ENCODE measurements at regions not wholly inside any gene's neighbourhood (a gene's known extent, or its start where the extent isn't known, plus 50 kb on each side); places are given as distances from the start of the nearest gene placed in this dataset.

- 82 to 91% methylated on average over 1 of the region's 1 CpG for WGBS, 2 donors
- no peak overlapping the region for H3K27ac ChIP-seq
- peaks cover 0 to 7% (median 6%) of the 10 kb centered on the region in 4 donors for H3K9me3 ChIP-seq
- no peak overlapping the region for H3K4me3 ChIP-seq
- H3K27me3 ChIP-seq = no peaks in the 10 kb centered on the region
- ATAC-seq (ENCODE audit: low FRiP score in 2 of 2) = no peak
- H3K36me3 ChIP-seq = no peaks in the 10 kb centered on the region
- no peak for TF ChIP-seq EP300 (IDR thresholded peaks at IDR 0.05)
- TF ChIP-seq, protein P1, sequence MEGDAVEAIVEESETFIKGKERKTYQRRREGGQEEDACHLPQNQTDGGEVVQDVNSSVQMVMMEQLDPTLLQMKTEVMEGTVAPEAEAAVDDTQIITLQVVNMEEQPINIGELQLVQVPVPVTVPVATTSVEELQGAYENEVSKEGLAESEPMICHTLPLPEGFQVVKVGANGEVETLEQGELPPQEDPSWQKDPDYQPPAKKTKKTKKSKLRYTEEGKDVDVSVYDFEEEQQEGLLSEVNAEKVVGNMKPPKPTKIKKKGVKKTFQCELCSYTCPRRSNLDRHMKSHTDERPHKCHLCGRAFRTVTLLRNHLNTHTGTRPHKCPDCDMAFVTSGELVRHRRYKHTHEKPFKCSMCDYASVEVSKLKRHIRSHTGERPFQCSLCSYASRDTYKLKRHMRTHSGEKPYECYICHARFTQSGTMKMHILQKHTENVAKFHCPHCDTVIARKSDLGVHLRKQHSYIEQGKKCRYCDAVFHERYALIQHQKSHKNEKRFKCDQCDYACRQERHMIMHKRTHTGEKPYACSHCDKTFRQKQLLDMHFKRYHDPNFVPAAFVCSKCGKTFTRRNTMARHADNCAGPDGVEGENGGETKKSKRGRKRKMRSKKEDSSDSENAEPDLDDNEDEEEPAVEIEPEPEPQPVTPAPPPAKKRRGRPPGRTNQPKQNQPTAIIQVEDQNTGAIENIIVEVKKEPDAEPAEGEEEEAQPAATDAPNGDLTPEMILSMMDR (IDR thresholded peaks at IDR 0.05) = no peak
- H3K4me1 ChIP-seq = no peaks in the 10 kb centered on the region
- no peak for DNase-seq
Observed at GRCh38 chr1:166221316-166221715, 54.5 kb upstream of the FAM78B start.

- TF ChIP-seq EP300 (IDR thresholded peaks at IDR 0.05) (no peak), POLR2A (IDR thresholded peaks at IDR 0.05) (no peak)
- Histone ChIP-seq H3K4me1 (no peaks in the 10 kb centered on the region), H3K27ac (no peak overlapping the region), H3K36me3 (no peaks in the 10 kb centered on the region), H3K4me3 (no peak overlapping the region), H3K27me3 (no peaks in the 10 kb centered on the region), H3K9me3 (peaks cover 0 to 3% (median 0%) of the 10 kb centered on the region in 4 donors)
- DNase-seq = no peak
- WGBS, 2 donors = 60 to 79% methylated on average over 2 to 6 of the region's 6 CpGs
- no peak for ATAC-seq (ENCODE audit: low FRiP score in 2 of 2)
Observed at GRCh38 chr1:166233750-166234366, 67.1 kb upstream of the FAM78B start.

- H3K36me3 ChIP-seq = no peaks in the 10 kb centered on the region
- H3K4me3 ChIP-seq = no peak overlapping the region
- H3K4me1 ChIP-seq = no peaks in the 10 kb centered on the region
- WGBS, 2 donors = 69 to 73% methylated on average over 2 of the region's 2 CpGs
- no peaks in the 10 kb centered on the region for H3K27me3 ChIP-seq
- ATAC-seq (ENCODE audit: low FRiP score in 2 of 2) (no peak), DNase-seq (no peak)
- no peak for TF ChIP-seq POLR2A (IDR thresholded peaks at IDR 0.05)
- H3K9me3 ChIP-seq = peaks cover 0 to 3% (median 0%) of the 10 kb centered on the region in 4 donors
- H3K27ac ChIP-seq = no peak overlapping the region
Observed at GRCh38 chr1:166235728-166236127, 68.9 kb upstream of the FAM78B start.

DNA sequence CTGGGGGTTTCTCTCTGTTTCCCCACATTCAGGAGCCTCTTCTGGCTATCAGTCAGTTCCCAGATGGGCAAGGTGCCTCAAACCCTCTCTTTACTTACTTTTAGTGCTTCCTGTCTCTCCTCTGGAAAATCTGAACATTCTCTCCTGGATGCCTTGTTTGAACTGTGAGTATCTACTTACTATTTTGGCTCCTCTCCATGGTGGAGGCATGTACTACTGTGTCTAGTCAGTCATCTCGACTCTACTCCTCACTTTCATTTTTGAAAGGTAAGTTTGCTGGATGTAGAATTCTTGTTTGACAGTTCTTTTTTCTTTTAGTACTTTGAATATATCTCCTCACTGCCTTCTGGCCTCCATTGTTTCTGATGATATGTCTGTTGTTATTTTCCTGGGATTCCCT, 70.9 kb upstream of the FAM78B start:
- no peak for DNase-seq
- WGBS, 2 donors = 50 to 80% methylated on average over 1 of the region's 1 CpG
- no peak overlapping the region for H3K4me3 ChIP-seq
- no peaks in the 10 kb centered on the region for H3K27me3 ChIP-seq
- H3K27ac ChIP-seq = no peak overlapping the region
- ATAC-seq (ENCODE audit: low FRiP score in 2 of 2) = no peak
- no peaks in the 10 kb centered on the region for H3K36me3 ChIP-seq
- TF ChIP-seq EP300 (IDR thresholded peaks at IDR 0.05) (no peak), POLR2AphosphoS5 (IDR thresholded peaks at IDR 0.05) (no peak)
- H3K4me1 ChIP-seq = no peaks in the 10 kb centered on the region
- peaks cover 0 to 3% (median 0%) of the 10 kb centered on the region in 4 donors for H3K9me3 ChIP-seq

GRCh38 chr1:166253076-166253779, 86.4 kb upstream of the FAM78B start:
- TF ChIP-seq POLR2A (IDR thresholded peaks at IDR 0.05) (no peak), EP300 (IDR thresholded peaks at IDR 0.05) (no peak), POLR2AphosphoS5 (IDR thresholded peaks at IDR 0.05) (no peak)
- TF ChIP-seq, protein P1 (IDR thresholded peaks at IDR 0.05) = no peak
- peak in 1 of 2 donors; percentile 39 for ATAC-seq (ENCODE audit: low FRiP score in 2 of 2)
- Histone ChIP-seq H3K27me3 (no peaks in the 10 kb centered on the region), H3K36me3 (no peaks in the 10 kb centered on the region), H3K27ac (no peak overlapping the region), H3K4me3 (no peak overlapping the region), H3K9me3 (peaks cover 0 to 5% (median 0%) of the 10 kb centered on the region in 4 donors), H3K4me1 (no peaks in the 10 kb centered on the region)
- no peak for DNase-seq

DNA sequence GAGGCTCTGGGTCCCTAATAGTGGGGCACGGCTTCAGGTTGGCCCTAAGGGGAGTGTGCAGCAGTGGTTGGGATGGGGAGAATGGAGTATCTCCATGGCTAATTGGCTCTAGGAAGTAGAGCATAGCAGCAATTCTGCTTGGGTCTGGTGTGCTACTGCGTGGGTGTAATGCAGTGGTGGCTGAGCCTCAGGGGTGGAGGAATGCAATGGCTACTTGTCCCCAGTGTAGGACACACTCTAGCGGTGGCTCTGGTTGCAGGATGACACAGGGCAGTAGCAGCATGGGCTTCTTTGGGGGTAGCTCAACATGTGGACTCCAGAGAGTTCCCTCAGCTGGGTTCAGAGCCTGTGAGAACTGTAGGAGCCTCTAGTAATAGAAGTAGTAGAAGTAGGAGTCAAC, 91.2 kb upstream of the FAM78B start:
- H3K27ac ChIP-seq = no peak overlapping the region
- no peak overlapping the region for H3K4me3 ChIP-seq
- H3K4me1 ChIP-seq = no peaks in the 10 kb centered on the region
- H3K9me3 ChIP-seq = no peaks in the 10 kb centered on the region
- no peak for DNase-seq
- no peaks in the 10 kb centered on the region for H3K27me3 ChIP-seq
- WGBS, 2 donors = 81 to 84% methylated on average over 3 of the region's 3 CpGs
- H3K36me3 ChIP-seq = no peaks in the 10 kb centered on the region
- TF ChIP-seq EP300 (IDR thresholded peaks at IDR 0.05) = no peak
- TF ChIP-seq POLR2A (IDR thresholded peaks at IDR 0.05) = no peak
- no peak for TF ChIP-seq POLR2AphosphoS5 (IDR thresholded peaks at IDR 0.05)
- TF ChIP-seq, protein P1 (IDR thresholded peaks at IDR 0.05) = no peak
- peak in 1 of 2 donors; percentile 26 for ATAC-seq (ENCODE audit: low FRiP score in 2 of 2)
